Peyer's patch (tissue), 4 donors: ENCODE measurements at regions not wholly inside any gene's neighbourhood (a gene's known extent, or its start where the extent isn't known, plus 50 kb on each side); places are given as distances from the start of the nearest gene placed in this dataset.

Experiments
- DNase-seq, 3 donors: peaks; one replicate each; pipeline ENCODE4 v3.0.0-alpha.2; 2017 to 2019
- H3K27ac ChIP-seq, 4 donors: fragments of 200-600 bp; sonication (generic); one replicate each; pipeline ENCODE4 v1.5.1; 2016 to 2019
- H3K27me3 ChIP-seq, 2 donors: fragments of 200-600 bp; sonication (generic); one replicate each; pipeline ENCODE4 v1.5.1; 2019
- H3K36me3 ChIP-seq, 3 donors: fragments of 200-600 bp; sonication (generic); one replicate each; pipeline ENCODE4 v1.5.1; 2016 to 2019
- H3K4me1 ChIP-seq, 4 donors: fragments of 200-600 bp; sonication (generic); one replicate each; pipeline ENCODE4 v1.5.1; 2016 to 2019
- H3K4me3 ChIP-seq, 4 donors: fragments of 200-600 bp; sonication (generic); 1 replicate in 3 of 4; 2 replicates in 1 of 4; pipeline ENCODE4 v1.5.1; 2016 to 2019; ENCODE audit warnings: mild to moderate bottlenecking in 1 of 4
- H3K9me3 ChIP-seq, 4 donors: fragments of 200-600 bp; sonication (generic); one replicate each; pipeline ENCODE4 v1.5.1; 2016 to 2019; ENCODE audit warnings: mild to moderate bottlenecking in 1 of 4
- CTCF ChIP-seq, 6 experiments: fragments of 450-650 bp in 4 of 6; fragments of 200-600 bp in 2 of 6; sonication (generic) in 1 of 6; IDR thresholded peaks; one replicate each; pipeline ENCODE4 v1.5.1; 2017 to 2019; ENCODE audit warnings: antibody characterized with exemption in 6 of 6, mild to moderate bottlenecking in 3 of 6, moderate library complexity in 1 of 6
- POLR2A ChIP-seq, 2 donors: fragments of 450-650 bp; IDR thresholded peaks; one replicate each; pipeline ENCODE4 v1.5.1; 2017; ENCODE audit warnings: antibody characterized with exemption in 2 of 2, mild to moderate bottlenecking in 2 of 2, moderate library complexity in 2 of 2

DNA sequence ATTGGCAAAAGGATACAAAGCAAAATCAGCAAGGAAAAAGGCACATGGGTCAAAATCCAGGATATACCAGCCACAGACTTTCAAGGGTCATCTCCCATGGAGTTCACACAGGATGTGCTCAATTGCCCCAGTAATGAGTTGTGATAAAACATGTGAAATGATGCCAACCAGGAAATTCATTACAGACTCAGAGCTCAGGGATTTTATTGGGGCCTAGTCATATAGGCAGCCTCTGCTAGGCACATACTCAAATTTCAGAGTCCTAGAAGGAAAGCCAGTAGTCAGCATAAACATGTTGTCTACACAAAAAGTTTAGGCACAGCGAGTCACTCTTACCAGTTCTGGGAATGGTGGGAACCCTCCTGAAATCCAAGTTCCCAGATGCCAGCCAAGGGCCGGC is 64.4 kb upstream of the OSBPL8 start:
- TF ChIP-seq POLR2A (IDR thresholded peaks at IDR 0.05) = no peak
- TF ChIP-seq CTCF (IDR thresholded peaks at IDR 0.05) = no peak
- Histone ChIP-seq H3K4me3 (no peak overlapping the region), H3K36me3 (no peaks in the 10 kb centered on the region), H3K4me1 (peaks cover 0 to 10% (median 3%) of the 10 kb centered on the region in 4 donors), H3K9me3 (no peaks in the 10 kb centered on the region), H3K27me3 (no peaks in the 10 kb centered on the region), H3K27ac (peak overlapping the region in 2 of 4 donors; percentile 52 to 78)
- DNase-seq = no peak

- H3K27me3 ChIP-seq = no peaks in the 10 kb centered on the region
- H3K4me3 ChIP-seq = no peak overlapping the region
- H3K36me3 ChIP-seq = no peaks in the 10 kb centered on the region
- no peak for DNase-seq
- H3K4me1 ChIP-seq = peaks cover 0 to 24% (median 0%) of the 10 kb centered on the region in 4 donors
- H3K9me3 ChIP-seq = no peaks in the 10 kb centered on the region
- no peak overlapping the region for H3K27ac ChIP-seq
- no peak for TF ChIP-seq POLR2A (IDR thresholded peaks at IDR 0.05)
- TF ChIP-seq CTCF (IDR thresholded peaks at IDR 0.05) = no peak
Measured at GRCh38 chr12:76627346-76628135, 68.0 kb upstream of the OSBPL8 start.

DNA sequence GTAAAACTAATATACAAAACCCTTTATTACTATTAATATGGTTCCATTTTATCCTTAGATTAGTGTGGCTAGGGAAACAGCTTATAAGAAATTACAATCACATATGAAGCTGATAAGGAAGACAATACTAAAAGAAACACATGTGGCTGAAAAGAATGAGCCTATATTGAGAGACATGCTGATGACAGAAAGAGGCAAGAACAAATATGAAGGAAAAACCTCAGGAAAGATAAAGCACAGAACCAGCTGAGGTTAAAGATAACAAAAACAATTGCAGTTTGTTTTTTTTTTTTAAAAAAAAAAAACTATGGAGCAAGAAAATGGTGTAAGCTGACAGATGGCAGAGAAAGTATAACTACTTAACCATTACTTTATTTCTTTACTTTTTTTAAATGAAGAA is 69.2 kb upstream of the OSBPL8 start:
- no peak for DNase-seq
- no peaks in the 10 kb centered on the region for H3K9me3 ChIP-seq
- TF ChIP-seq POLR2A (IDR thresholded peaks at IDR 0.05) (no peak), CTCF (IDR thresholded peaks at IDR 0.05) (no peak)
- H3K27me3 ChIP-seq = no peaks in the 10 kb centered on the region
- no peak overlapping the region for H3K4me3 ChIP-seq
- no peaks in the 10 kb centered on the region for H3K36me3 ChIP-seq
- peaks cover 0 to 25% (median 0%) of the 10 kb centered on the region in 4 donors for H3K4me1 ChIP-seq
- H3K27ac ChIP-seq = no peak overlapping the region

- Histone ChIP-seq H3K4me3 (no peak overlapping the region), H3K27me3 (no peaks in the 10 kb centered on the region), H3K4me1 (peaks cover 0 to 18% (median 0%) of the 10 kb centered on the region in 4 donors), H3K27ac (no peak overlapping the region), H3K9me3 (no peaks in the 10 kb centered on the region), H3K36me3 (no peaks in the 10 kb centered on the region)
- TF ChIP-seq POLR2A (IDR thresholded peaks at IDR 0.05) (no peak), CTCF (IDR thresholded peaks at IDR 0.05) (no peak)
- DNase-seq = no peak
Measured at GRCh38 chr12:76631741-76632140, 72.2 kb upstream of the OSBPL8 start.

- TF ChIP-seq POLR2A (IDR thresholded peaks at IDR 0.05) = no peak
- no peak for TF ChIP-seq CTCF (IDR thresholded peaks at IDR 0.05)
- Histone ChIP-seq H3K27me3 (no peaks in the 10 kb centered on the region), H3K9me3 (no peaks in the 10 kb centered on the region), H3K4me1 (peaks cover 0 to 18% (median 0%) of the 10 kb centered on the region in 4 donors), H3K4me3 (no peak overlapping the region), H3K27ac (no peak overlapping the region), H3K36me3 (no peaks in the 10 kb centered on the region)
- no peak for DNase-seq
Measured at GRCh38 chr12:76633415-76633814, 73.8 kb upstream of the OSBPL8 start.
